ENCODE measurements at regions not wholly inside any gene's neighbourhood (a gene's known extent, or its start where the extent isn't known, plus 50 kb on each side); places are given as distances from the start of the nearest gene placed in this dataset.

- Histone ChIP-seq H3K4me3 (ENCODE audit: low read depth in 2 of 2, low read length in 1 of 2) (0 out of 4 replicates have a peak overlapping the region, but pooled peaks of 1 of the 2 experiments have one; percentile 1), H3K4me1 (ENCODE audit: control insufficient read depth in 1 of 2, insufficient read depth in 2 of 2, low read depth in 1 of 2, low read length in 1 of 2) (no peaks in the 10 kb centered on the region), H3K4me2 (0 out of 2 replicates have a peak overlapping the region, but pooled peaks have one; percentile 23), H4K20me1 (ENCODE audit: insufficient read depth) (no peaks in the 10 kb centered on the region), H2AFZ (ENCODE audit: low read depth) (peak overlapping the region; percentile 59; the same call in 1 of the 2 replicates), H3F3A (replicated peaks; ENCODE audit: insufficient read depth) (no peaks in the 10 kb centered on the region), H3K79me2 (ENCODE audit: insufficient read depth) (no peaks in the 10 kb centered on the region), H3K36me3 (replicated peaks in 1 of 2; ENCODE audit: control insufficient read depth in 1 of 2, insufficient read depth in 2 of 2, low read length in 1 of 2) (no peaks in the 10 kb centered on the region), H3K9ac (no peak overlapping the region), H3K9me3 (no peaks in the 10 kb centered on the region; the same call in 1 of the 2 replicates), H3K27ac (ENCODE audit: low read depth in 2 of 2, low read length in 1 of 2) (no peak overlapping the region; a peak in 1 of 4 replicates), H3K27me3 (ENCODE audit: insufficient read depth) (no peaks in the 10 kb centered on the region), H3K9me2 (no peaks in the 10 kb centered on the region)
- peak; percentile 11 for DNase-seq
- TF ChIP-seq GATA2 (CRISPR knock-in tag; IDR thresholded peaks at IDR 0.05) = peak; percentile 57
- no peak for TF ChIP-seq USF2 (IDR thresholded peaks at IDR 0.05; ENCODE audit: borderline replicate concordance, low read depth, low read length)
- no peak for TF ChIP-seq TAF1 (IDR thresholded peaks at IDR 0.05; ENCODE audit: borderline replicate concordance, low read depth, low read length)
- WGBS (ENCODE audit: low lambda C conversion rate) = 3% methylated on average over 7 of the region's 7 CpGs
- ChIA-PET CTCF (interaction anchor here (0.5 to 1.3 kb wide), 2 partner anchors 8 to 195 kb away, joined by 4 read pairs; no protein-coding TSS in a partner anchor), POLR2A (no interaction called here)
Observed at GRCh38 chr20:6575912-6576401, 191.5 kb upstream of the BMP2 start.

GRCh38 chr20:6566821-6567220 lies 200.7 kb upstream of the BMP2 start:
- H3F3A ChIP-seq (replicated peaks; ENCODE audit: insufficient read depth) = no peaks in the 10 kb centered on the region
- H3K4me3 ChIP-seq (ENCODE audit: low read depth in 2 of 2, low read length in 1 of 2) = no peak overlapping the region
- H4K20me1 ChIP-seq (ENCODE audit: insufficient read depth) = no peaks in the 10 kb centered on the region
- H3K9ac ChIP-seq = no peak overlapping the region
- WGBS (ENCODE audit: low lambda C conversion rate) = 38% methylated on average over 3 of the region's 3 CpGs
- no peaks in the 10 kb centered on the region for H3K27me3 ChIP-seq (ENCODE audit: insufficient read depth)
- DNase-seq = no peak
- CTCF ChIA-PET = no interaction called here
- TF ChIP-seq IRF3 (IDR thresholded peaks at IDR 0.05; ENCODE audit: low read depth, low read length) (no peak), RFX5 (IDR thresholded peaks at IDR 0.05; ENCODE audit: low read length) (no peak), SIN3A (IDR thresholded peaks at IDR 0.05; ENCODE audit: borderline replicate concordance, low read depth, low read length) (no peak), FOSL2 (IDR thresholded peaks at IDR 0.05; ENCODE audit: borderline replicate concordance, low read depth) (no peak)
- no peaks in the 10 kb centered on the region for H3K9me2 ChIP-seq
- no peak overlapping the region for H2AFZ ChIP-seq (ENCODE audit: low read depth)
- H3K79me2 ChIP-seq (ENCODE audit: insufficient read depth) = no peaks in the 10 kb centered on the region
- H3K4me1 ChIP-seq (ENCODE audit: control insufficient read depth in 1 of 2, insufficient read depth in 2 of 2, low read depth in 1 of 2, low read length in 1 of 2) = no peaks in the 10 kb centered on the region
- no peaks in the 10 kb centered on the region for H3K36me3 ChIP-seq (replicated peaks in 1 of 2; ENCODE audit: control insufficient read depth in 1 of 2, insufficient read depth in 2 of 2, low read length in 1 of 2)
- no peak overlapping the region for H3K4me2 ChIP-seq
- POLR2A ChIA-PET = no interaction called here
- no peaks in the 10 kb centered on the region for H3K9me3 ChIP-seq
- no peak overlapping the region for H3K27ac ChIP-seq (ENCODE audit: low read depth in 2 of 2, low read length in 1 of 2)

- TF ChIP-seq PBX3 (IDR thresholded peaks at IDR 0.05) (no peak), JUND (IDR thresholded peaks at IDR 0.05) (no peak), RXRA (IDR thresholded peaks at IDR 0.05; ENCODE audit: borderline replicate concordance, low read depth) (no peak), EZH2phosphoT487 (IDR thresholded peaks at IDR 0.05; ENCODE audit: borderline replicate concordance, low read depth) (no peak), EP300 (IDR thresholded peaks at IDR 0.05; ENCODE audit: borderline replicate concordance in 1 of 2, low read depth in 1 of 2, low read length in 1 of 2) (no peak), RCOR1 (IDR thresholded peaks at IDR 0.05; ENCODE audit: low read length) (no peak), FOSL2 (IDR thresholded peaks at IDR 0.05; ENCODE audit: borderline replicate concordance, low read depth) (no peak)
- TF ChIP-seq, protein P1, sequence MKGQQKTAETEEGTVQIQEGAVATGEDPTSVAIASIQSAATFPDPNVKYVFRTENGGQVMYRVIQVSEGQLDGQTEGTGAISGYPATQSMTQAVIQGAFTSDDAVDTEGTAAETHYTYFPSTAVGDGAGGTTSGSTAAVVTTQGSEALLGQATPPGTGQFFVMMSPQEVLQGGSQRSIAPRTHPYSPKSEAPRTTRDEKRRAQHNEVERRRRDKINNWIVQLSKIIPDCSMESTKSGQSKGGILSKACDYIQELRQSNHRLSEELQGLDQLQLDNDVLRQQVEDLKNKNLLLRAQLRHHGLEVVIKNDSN (IDR thresholded peaks at IDR 0.05; ENCODE audit: borderline replicate concordance, low read depth) = no peak
- 3% methylated on average over 3 of the region's 3 CpGs for WGBS (ENCODE audit: low lambda C conversion rate)
- no peak for DNase-seq
- Histone ChIP-seq H4K20me1 (ENCODE audit: insufficient read depth) (no peaks in the 10 kb centered on the region), H3K9ac (no peak overlapping the region), H3K27me3 (ENCODE audit: insufficient read depth) (no peaks in the 10 kb centered on the region), H3K79me2 (ENCODE audit: insufficient read depth) (no peaks in the 10 kb centered on the region), H3K9me3 (no peaks in the 10 kb centered on the region), H3K4me3 (ENCODE audit: low read depth in 2 of 2, low read length in 1 of 2) (no peak overlapping the region; a peak in 1 of 4 replicates), H3F3A (replicated peaks; ENCODE audit: insufficient read depth) (no peaks in the 10 kb centered on the region), H3K36me3 (replicated peaks in 1 of 2; ENCODE audit: control insufficient read depth in 1 of 2, insufficient read depth in 2 of 2, low read length in 1 of 2) (no peaks in the 10 kb centered on the region), H3K4me2 (no peak overlapping the region; the same call in 1 of the 2 replicates), H2AFZ (ENCODE audit: low read depth) (no peak overlapping the region), H3K27ac (ENCODE audit: low read depth in 2 of 2, low read length in 1 of 2) (no peak overlapping the region), H3K4me1 (ENCODE audit: control insufficient read depth in 1 of 2, insufficient read depth in 2 of 2, low read depth in 1 of 2, low read length in 1 of 2) (no peaks in the 10 kb centered on the region), H3K9me2 (no peaks in the 10 kb centered on the region)
- POLR2A ChIA-PET = no interaction called here
- CTCF ChIA-PET = interaction anchor here (1.0 kb wide), 1 partner anchor 21 kb away, joined by 3 read pairs; no protein-coding TSS in a partner anchor
Observed at GRCh38 chr20:6562111-6562510, 205.4 kb upstream of the BMP2 start.

All from SK-N-SH (cell line).